ENCODE measurements at regions not wholly inside any gene's neighbourhood (a gene's known extent, or its start where the extent isn't known, plus 50 kb on each side); places are given as distances from the start of the nearest gene placed in this dataset.
"Not testable (repeated sequence)": the region's sequence is repeated elsewhere in the genome, so short reads cannot be mapped to it uniquely, and the experiment has no call there.

GRCh38 chrX:99398545-99398944, 1011.5 kb downstream of the PCDH19 start:
- DNase-seq (ENCODE audit: low spot score) = no peak

GRCh38 chrX:99397879-99398278, 1012.2 kb downstream of the PCDH19 start:
- DNase-seq (ENCODE audit: low spot score) = no peak

GRCh38 chrX:99394456-99394855, 1015.6 kb downstream of the PCDH19 start:
- DNase-seq (ENCODE audit: low spot score) = no peak

- DNase-seq (ENCODE audit: low spot score) = peak; percentile 3
Measured at GRCh38 chrX:99384594-99385374, 1025.3 kb downstream of the PCDH19 start.

GRCh38 chrX:99383786-99384185, 1026.3 kb downstream of the PCDH19 start:
- no peak for DNase-seq (ENCODE audit: low spot score)

- no peak for DNase-seq (ENCODE audit: low spot score)
Measured at GRCh38 chrX:99371976-99372595, 1038.0 kb downstream of the PCDH19 start.

GRCh38 chrX:99353412-99353811, 1056.7 kb downstream of the PCDH19 start:
- no peak for DNase-seq (ENCODE audit: low spot score)

GRCh38 chrX:99348256-99348655, 1061.8 kb downstream of the PCDH19 start:
- DNase-seq (ENCODE audit: low spot score) = no peak

GRCh38 chrX:99308302-99308701, 1101.8 kb downstream of the PCDH19 start:
- DNase-seq (ENCODE audit: low spot score) = no peak

GRCh38 chrX:99305573-99305972, 1104.5 kb downstream of the PCDH19 start:
- DNase-seq (ENCODE audit: low spot score) = no peak

GRCh38 chrX:99301990-99302389, 1108.1 kb downstream of the PCDH19 start:
- no peak for DNase-seq (ENCODE audit: low spot score)

- DNase-seq (ENCODE audit: low spot score) = no peak
Measured at GRCh38 chrX:99271641-99272040, 1138.4 kb downstream of the PCDH19 start.

GRCh38 chrX:99266255-99266654, 1143.8 kb downstream of the PCDH19 start:
- no peak for DNase-seq (ENCODE audit: low spot score)

GRCh38 chrX:99248180-99248579, 1161.9 kb downstream of the PCDH19 start:
- no peak for DNase-seq (ENCODE audit: low spot score)

GRCh38 chrX:99242001-99242400, 1168.1 kb downstream of the PCDH19 start:
- DNase-seq (ENCODE audit: low spot score) = no peak

- DNase-seq (ENCODE audit: low spot score) = not testable (repeated sequence)
Measured at GRCh38 chrX:99234384-99234783, 1175.7 kb downstream of the PCDH19 start.

GRCh38 chrX:99192421-99192820, 1217.7 kb downstream of the PCDH19 start:
- no peak for DNase-seq (ENCODE audit: low spot score)

GRCh38 chrX:99184153-99184552, 1225.9 kb downstream of the PCDH19 start:
- DNase-seq (ENCODE audit: low spot score) = no peak

- no peak for DNase-seq (ENCODE audit: low spot score)
Measured at GRCh38 chrX:99172958-99173357, 1237.1 kb downstream of the PCDH19 start.

- no peak for DNase-seq (ENCODE audit: low spot score)
Measured at GRCh38 chrX:99142745-99143144, 1267.3 kb downstream of the PCDH19 start.

GRCh38 chrX:99137488-99137887, 1272.6 kb downstream of the PCDH19 start:
- no peak for DNase-seq (ENCODE audit: low spot score)

- no peak for DNase-seq (ENCODE audit: low spot score)
Measured at GRCh38 chrX:99117011-99117410, 1293.1 kb downstream of the PCDH19 start.

GRCh38 chrX:99095965-99096635, 1314.0 kb downstream of the PCDH19 start:
- DNase-seq (ENCODE audit: low spot score) = no peak

All from D341Med (cell line).